ENCODE measurements at regions not wholly inside any gene's neighbourhood (a gene's known extent, or its start where the extent isn't known, plus 50 kb on each side); places are given as distances from the start of the nearest gene placed in this dataset.

- no peaks in the 10 kb centered on the region for H3K36me3 ChIP-seq (ENCODE audit: insufficient read depth, low read length)
- no peaks in the 10 kb centered on the region for H4K20me1 ChIP-seq (ENCODE audit: insufficient read depth, low read length, poor library complexity, severe bottlenecking)
- no peaks in the 10 kb centered on the region for H3F3A ChIP-seq (ENCODE audit: low read depth)
- H3K9me3 ChIP-seq (ENCODE audit: insufficient read depth, low read depth, low read length): no peaks in the 10 kb centered on the region
- no peak overlapping the region for H2AFZ ChIP-seq (ENCODE audit: low read length)
- H3K9me2 ChIP-seq (replicated peaks; ENCODE audit: low read depth, low read length): no peaks in the 10 kb centered on the region
- no peak for TF ChIP-seq EZH2phosphoT487 (IDR thresholded peaks at IDR 0.05; ENCODE audit: borderline replicate concordance)
- TF ChIP-seq, protein P1, sequence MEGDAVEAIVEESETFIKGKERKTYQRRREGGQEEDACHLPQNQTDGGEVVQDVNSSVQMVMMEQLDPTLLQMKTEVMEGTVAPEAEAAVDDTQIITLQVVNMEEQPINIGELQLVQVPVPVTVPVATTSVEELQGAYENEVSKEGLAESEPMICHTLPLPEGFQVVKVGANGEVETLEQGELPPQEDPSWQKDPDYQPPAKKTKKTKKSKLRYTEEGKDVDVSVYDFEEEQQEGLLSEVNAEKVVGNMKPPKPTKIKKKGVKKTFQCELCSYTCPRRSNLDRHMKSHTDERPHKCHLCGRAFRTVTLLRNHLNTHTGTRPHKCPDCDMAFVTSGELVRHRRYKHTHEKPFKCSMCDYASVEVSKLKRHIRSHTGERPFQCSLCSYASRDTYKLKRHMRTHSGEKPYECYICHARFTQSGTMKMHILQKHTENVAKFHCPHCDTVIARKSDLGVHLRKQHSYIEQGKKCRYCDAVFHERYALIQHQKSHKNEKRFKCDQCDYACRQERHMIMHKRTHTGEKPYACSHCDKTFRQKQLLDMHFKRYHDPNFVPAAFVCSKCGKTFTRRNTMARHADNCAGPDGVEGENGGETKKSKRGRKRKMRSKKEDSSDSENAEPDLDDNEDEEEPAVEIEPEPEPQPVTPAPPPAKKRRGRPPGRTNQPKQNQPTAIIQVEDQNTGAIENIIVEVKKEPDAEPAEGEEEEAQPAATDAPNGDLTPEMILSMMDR (conservative IDR thresholded peaks at IDR 0.05; ENCODE audit: low read length): peak; percentile 63
- H3K4me1 ChIP-seq (ENCODE audit: insufficient read depth, low read length, poor library complexity, severe bottlenecking): no peaks in the 10 kb centered on the region
- H3K9ac ChIP-seq (ENCODE audit: low read depth, low read length, poor library complexity, severe bottlenecking): no peak overlapping the region
- H3K79me2 ChIP-seq (ENCODE audit: insufficient read depth, low read length): no peaks in the 10 kb centered on the region
- H3K4me2 ChIP-seq (ENCODE audit: low read depth, low read length, poor library complexity, severe bottlenecking): no peak overlapping the region
- H3K27me3 ChIP-seq (ENCODE audit: insufficient read depth, low read length, poor library complexity, severe bottlenecking): no peaks in the 10 kb centered on the region
- H3K4me3 ChIP-seq (ENCODE audit: low read length, poor library complexity, severe bottlenecking): no peak overlapping the region
These were observed 65.7 kb upstream of the PAGE1 start for GRCh38 chrX:49761481-49761880.

- Histone ChIP-seq H3K4me1 (ENCODE audit: insufficient read depth, low read length, poor library complexity, severe bottlenecking) (no peaks in the 10 kb centered on the region), H3K9me2 (replicated peaks; ENCODE audit: low read depth, low read length) (no peaks in the 10 kb centered on the region), H3K27me3 (ENCODE audit: insufficient read depth, low read length, poor library complexity, severe bottlenecking) (no peaks in the 10 kb centered on the region), H3K4me3 (ENCODE audit: low read length, poor library complexity, severe bottlenecking) (no peak overlapping the region), H3K79me2 (ENCODE audit: insufficient read depth, low read length) (no peaks in the 10 kb centered on the region), H3K9ac (ENCODE audit: low read depth, low read length, poor library complexity, severe bottlenecking) (no peak overlapping the region), H3K36me3 (ENCODE audit: insufficient read depth, low read length) (no peaks in the 10 kb centered on the region), H2AFZ (ENCODE audit: low read length) (no peak overlapping the region), H3K9me3 (ENCODE audit: insufficient read depth, low read depth, low read length) (no peaks in the 10 kb centered on the region), H4K20me1 (ENCODE audit: insufficient read depth, low read length, poor library complexity, severe bottlenecking) (no peaks in the 10 kb centered on the region), H3F3A (ENCODE audit: low read depth) (no peaks in the 10 kb centered on the region), H3K4me2 (ENCODE audit: low read depth, low read length, poor library complexity, severe bottlenecking) (no peak overlapping the region)
- no peak for TF ChIP-seq EZH2phosphoT487 (IDR thresholded peaks at IDR 0.05; ENCODE audit: borderline replicate concordance)
- TF ChIP-seq, protein P1 (conservative IDR thresholded peaks at IDR 0.05; ENCODE audit: low read length): no peak
These were observed 64.6 kb upstream of the PAGE1 start for GRCh38 chrX:49760290-49760890.

DNA sequence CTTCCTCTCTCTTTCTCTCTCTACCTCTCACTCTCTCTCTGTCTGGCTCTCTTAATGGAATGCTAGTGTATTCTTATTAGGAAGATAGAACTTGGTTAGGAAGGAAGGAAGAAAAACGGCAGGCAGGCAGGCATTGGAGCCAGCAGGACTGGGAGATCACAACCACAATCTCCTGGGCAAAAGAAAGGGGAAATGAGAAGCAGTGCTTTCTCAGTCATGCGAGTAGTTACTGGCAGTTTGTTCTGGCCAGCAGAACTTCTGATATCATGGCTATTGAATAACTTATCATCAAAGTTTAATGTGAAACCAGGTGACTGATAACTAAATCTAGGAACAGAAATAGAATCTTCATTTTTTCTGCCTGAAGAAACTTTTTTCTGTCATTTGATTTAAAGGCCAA, 60.9 kb upstream of the PAGE1 start:
- Histone ChIP-seq H3K9me2 (replicated peaks; ENCODE audit: low read depth, low read length) (no peaks in the 10 kb centered on the region), H3K79me2 (ENCODE audit: insufficient read depth, low read length) (no peaks in the 10 kb centered on the region), H3K9me3 (ENCODE audit: insufficient read depth, low read depth, low read length) (no peaks in the 10 kb centered on the region), H4K20me1 (ENCODE audit: insufficient read depth, low read length, poor library complexity, severe bottlenecking) (no peaks in the 10 kb centered on the region), H3K36me3 (ENCODE audit: insufficient read depth, low read length) (no peaks in the 10 kb centered on the region), H3K4me1 (ENCODE audit: insufficient read depth, low read length, poor library complexity, severe bottlenecking) (no peaks in the 10 kb centered on the region), H3K27me3 (ENCODE audit: insufficient read depth, low read length, poor library complexity, severe bottlenecking) (no peaks in the 10 kb centered on the region), H2AFZ (ENCODE audit: low read length) (no peak overlapping the region), H3F3A (ENCODE audit: low read depth) (no peaks in the 10 kb centered on the region), H3K9ac (ENCODE audit: low read depth, low read length, poor library complexity, severe bottlenecking) (no peak overlapping the region), H3K4me3 (ENCODE audit: low read length, poor library complexity, severe bottlenecking) (no peak overlapping the region), H3K4me2 (ENCODE audit: low read depth, low read length, poor library complexity, severe bottlenecking) (no peak overlapping the region)
- no peak for TF ChIP-seq EZH2phosphoT487 (IDR thresholded peaks at IDR 0.05; ENCODE audit: borderline replicate concordance)
- TF ChIP-seq, protein P1 (conservative IDR thresholded peaks at IDR 0.05; ENCODE audit: low read length): no peak

All from Loucy (cell line).